WTC11 (cell line): ENCODE measurements at regions not wholly inside any gene's neighbourhood (a gene's known extent, or its start where the extent isn't known, plus 50 kb on each side); places are given as distances from the start of the nearest gene placed in this dataset.

ENCODE experiments used
- ATAC-seq: fragments of 200-7000 bp; cut with Tn5 transposase; 2 replicates; pipeline ENCODE4 v1.10.0; 2021; ENCODE audit warnings: mild to moderate bottlenecking, moderate library complexity
- CTCF ChIA-PET: fragments of 300-600 bp; sonication (Branson Sonifier 250); formaldehyde crosslinking; loops from one replicate; lab custom pipeline; 2021; ENCODE audit warnings: antibody characterized with exemption; lab: Charles Lee
- POLR2A ChIA-PET: fragments of 350-600 bp; sonication (Branson Sonifier 250); formaldehyde crosslinking; loops from one replicate; lab custom pipeline; 2021; ENCODE audit warnings: antibody characterized with exemption; lab: Charles Lee
- DNase-seq: peaks from one replicate; pipeline ENCODE4 v3.0.0; 2021; ENCODE audit warnings: low spot score
- H3K27ac Mint-ChIP-seq: 2 replicates; pipeline ENCODE4 v1.8.0; 2021; ENCODE audit warnings: mixed read lengths
- H3K27me3 Mint-ChIP-seq: 2 replicates; pipeline ENCODE4 v1.8.0; 2021; ENCODE audit warnings: low read depth, mild to moderate bottlenecking, moderate library complexity, mixed read lengths
- H3K36me3 Mint-ChIP-seq: 2 replicates; pipeline ENCODE4 v1.8.0; 2021; ENCODE audit warnings: mixed read lengths
- H3K4me1 Mint-ChIP-seq: 2 replicates; pipeline ENCODE4 v1.8.0; 2022; ENCODE audit warnings: mixed read lengths
- H3K4me3 Mint-ChIP-seq: 2 replicates; pipeline ENCODE4 v1.8.0; 2021; ENCODE audit warnings: mild to moderate bottlenecking, moderate library complexity, mixed read lengths
- H3K9me3 Mint-ChIP-seq: 2 replicates; pipeline ENCODE4 v1.8.0; 2021; ENCODE audit warnings: mixed read lengths
- ARID4B ChIP-seq: sonication (generic); formaldehyde crosslinking; IDR thresholded peaks from 2 replicates; pipeline ENCODE4 v1.8.0; 2023; ENCODE audit warnings: missing genetic modification reagents, mild to moderate bottlenecking, borderline replicate concordance
- ELF4 ChIP-seq: sonication (generic); formaldehyde crosslinking; IDR thresholded peaks from 2 replicates; pipeline ENCODE4 v1.8.1; 2022; ENCODE audit warnings: low read depth, mild to moderate bottlenecking, moderate library complexity, missing genetic modification reagents
- ERG ChIP-seq: fragments of 250-450 bp; sonication (Bioruptor Pico); IDR thresholded peaks from 2 replicates; pipeline ENCODE4 v1.8.0; 2021; ENCODE audit warnings: mild to moderate bottlenecking
- FOXJ3 ChIP-seq: sonication (generic); formaldehyde crosslinking; IDR thresholded peaks from 2 replicates; pipeline ENCODE4 v1.9.0; 2021; ENCODE audit warnings: missing genetic modification reagents, mild to moderate bottlenecking, borderline replicate concordance
- FOXK1 ChIP-seq: sonication (generic); formaldehyde crosslinking; IDR thresholded peaks from 2 replicates; pipeline ENCODE4 v1.8.0; 2022; ENCODE audit warnings: mild to moderate bottlenecking, moderate library complexity, missing genetic modification reagents
- FOXP1 ChIP-seq: sonication (generic); formaldehyde crosslinking; IDR thresholded peaks from 2 replicates; pipeline ENCODE4 v1.8.0; 2022; ENCODE audit warnings: missing genetic modification reagents, mild to moderate bottlenecking, moderate library complexity, borderline replicate concordance
- GRHL2 ChIP-seq: fragments of 250-450 bp; sonication (Bioruptor Pico); IDR thresholded peaks from 2 replicates; pipeline ENCODE4 v1.8.0; 2022; ENCODE audit warnings: mild to moderate bottlenecking, moderate library complexity; ENCODE audit not compliant: insufficient replicate concordance, severe bottlenecking
- GTF2I ChIP-seq: fragments of 250-450 bp; sonication (Bioruptor Pico); conservative IDR thresholded peaks from 2 replicates; pipeline ENCODE4 v1.4.0; 2021; ENCODE audit warnings: mild to moderate bottlenecking
- RELA ChIP-seq: sonication (generic); formaldehyde crosslinking; IDR thresholded peaks from 2 replicates; pipeline ENCODE4 v1.8.1; 2022; ENCODE audit warnings: missing genetic modification reagents, mild to moderate bottlenecking, borderline replicate concordance
- ZMAT4 ChIP-seq: fragments of 250-450 bp; sonication (Bioruptor Pico); IDR thresholded peaks from 2 replicates; pipeline ENCODE4 v1.9.0; 2021; ENCODE audit warnings: mild to moderate bottlenecking
- ZNF263 ChIP-seq: sonication (generic); formaldehyde crosslinking; IDR thresholded peaks from 2 replicates; pipeline ENCODE4 v1.8.1; 2022; ENCODE audit warnings: low read depth, mild to moderate bottlenecking, moderate library complexity, missing genetic modification reagents
- TF ChIP-seq, protein P1 (sequence below): sonication (generic); formaldehyde crosslinking; IDR thresholded peaks from 2 replicates; pipeline ENCODE4 v1.8.1; 2022; ENCODE audit warnings: mild to moderate bottlenecking, moderate library complexity, missing genetic modification reagents

GRCh38 chr6:73888050-73888449 lies 192.0 kb downstream of the CD109 start (continued):
- TF ChIP-seq GRHL2, result no peak

GRCh38 chr6:73885393-73885792 lies 189.4 kb downstream of the CD109 start:
- Mint-ChIP-seq H3K27me3 (no peaks in the 10 kb centered on the region), H3K36me3 (no peaks in the 10 kb centered on the region), H3K4me3 (no peak overlapping the region), H3K27ac (no peak overlapping the region), H3K4me1 (peaks cover 14% of the 10 kb centered on the region), H3K9me3 (peaks cover 3% of the 10 kb centered on the region; the same call in 1 of the 2 replicates)
- no peak for TF ChIP-seq ARID4B
- TF ChIP-seq, protein P1, sequence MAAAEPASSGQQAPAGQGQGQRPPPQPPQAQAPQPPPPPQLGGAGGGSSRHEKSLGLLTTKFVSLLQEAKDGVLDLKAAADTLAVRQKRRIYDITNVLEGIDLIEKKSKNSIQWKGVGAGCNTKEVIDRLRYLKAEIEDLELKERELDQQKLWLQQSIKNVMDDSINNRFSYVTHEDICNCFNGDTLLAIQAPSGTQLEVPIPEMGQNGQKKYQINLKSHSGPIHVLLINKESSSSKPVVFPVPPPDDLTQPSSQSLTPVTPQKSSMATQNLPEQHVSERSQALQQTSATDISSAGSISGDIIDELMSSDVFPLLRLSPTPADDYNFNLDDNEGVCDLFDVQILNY (CRISPR knock-in tag), result no peak
- no peak for TF ChIP-seq RELA (CRISPR knock-in tag)
- ChIA-PET POLR2A (no interaction called here), CTCF (no interaction called here)
- ATAC-seq, result no peak
- no peak for DNase-seq

GRCh38 chr6:73884540-73884939 lies 188.5 kb downstream of the CD109 start:
- CTCF ChIA-PET, result no interaction called here
- H3K27ac Mint-ChIP-seq, result no peak overlapping the region
- H3K9me3 Mint-ChIP-seq, result no peaks in the 10 kb centered on the region
- DNase-seq (no peak), ATAC-seq (no peak)
- POLR2A ChIA-PET, result no interaction called here
- no peaks in the 10 kb centered on the region for H3K27me3 Mint-ChIP-seq
- H3K4me3 Mint-ChIP-seq, result no peak overlapping the region
- H3K4me1 Mint-ChIP-seq, result peaks cover 14% of the 10 kb centered on the region
- no peaks in the 10 kb centered on the region for H3K36me3 Mint-ChIP-seq
- TF ChIP-seq FOXK1 (CRISPR knock-in tag), result no peak
- TF ChIP-seq GRHL2, result no peak
- TF ChIP-seq ZMAT4 (CRISPR knock-in tag), result no peak

GRCh38 chr6:73879501-73880293 lies 183.7 kb downstream of the CD109 start:
- ATAC-seq, result peak; percentile 56
- no peaks in the 10 kb centered on the region for H3K4me1 Mint-ChIP-seq
- no peaks in the 10 kb centered on the region for H3K36me3 Mint-ChIP-seq
- DNase-seq, result peak; percentile 18
- POLR2A ChIA-PET, result no interaction called here
- TF ChIP-seq FOXK1 (CRISPR knock-in tag) (no peak), FOXJ3 (CRISPR knock-in tag) (no peak), GTF2I (CRISPR knock-in tag) (no peak), ZNF263 (CRISPR knock-in tag) (no peak), ERG (CRISPR knock-in tag) (no peak), FOXP1 (no peak), ELF4 (CRISPR knock-in tag) (no peak)
- CTCF ChIA-PET, result no interaction called here
- H3K9me3 Mint-ChIP-seq, result peaks cover 5% of the 10 kb centered on the region
- no peak overlapping the region for H3K27ac Mint-ChIP-seq
- no peak overlapping the region for H3K4me3 Mint-ChIP-seq
- H3K27me3 Mint-ChIP-seq, result no peaks in the 10 kb centered on the region
